Lung (tissue), 11 donors: ENCODE measurements at regions not wholly inside any gene's neighbourhood (a gene's known extent, or its start where the extent isn't known, plus 50 kb on each side); places are given as distances from the start of the nearest gene placed in this dataset.
A peak's percentile ranks its signal among the peaks of the same experiment; 100 is the strongest.

Experiments
- ATAC-seq: fragments of 200-7000 bp; cut with Tn5 transposase; one replicate; pipeline ENCODE4 v1.9.1; 2020; ENCODE audit warnings: moderate number of reproducible peaks; ENCODE audit not compliant: insufficient read depth, low FRiP score
- DNase-seq, 3 donors: peaks; one replicate each; pipeline ENCODE4 v3.0.0-alpha.2; 2013 to 2017
- H3K27ac ChIP-seq, 2 donors: one replicate each; pipeline ENCODE4 v1.5.1; 2013; ENCODE audit warnings: mild to moderate bottlenecking in 2 of 2, moderate library complexity in 2 of 2, control low read depth in 1 of 2, inconsistent platforms in 1 of 2, low read depth in 1 of 2, low read length in 1 of 2
- H3K27me3 ChIP-seq, 3 donors: one replicate each; pipeline ENCODE4 v1.5.1; 2013; ENCODE audit warnings: low read length in 2 of 3; ENCODE audit not compliant: control insufficient read depth in 3 of 3, insufficient read depth in 3 of 3
- H3K36me3 ChIP-seq, 4 donors: one replicate each; pipeline ENCODE4 v1.5.1; 2013; ENCODE audit warnings: low read length in 4 of 4, mild to moderate bottlenecking in 1 of 4, moderate library complexity in 1 of 4; ENCODE audit not compliant: control insufficient read depth in 4 of 4, insufficient read depth in 4 of 4
- H3K4me1 ChIP-seq, 5 donors: one replicate each; pipeline ENCODE4 v1.5.1; 2013; ENCODE audit warnings: low read length in 5 of 5, mild to moderate bottlenecking in 2 of 5, moderate library complexity in 1 of 5; ENCODE audit not compliant: control insufficient read depth in 5 of 5, insufficient read depth in 5 of 5
- H3K4me3 ChIP-seq: one replicate; pipeline ENCODE4 v1.5.1; 2013; ENCODE audit warnings: mild to moderate bottlenecking, control low read depth, moderate library complexity
- H3K9ac ChIP-seq, 2 donors: one replicate each; pipeline ENCODE4 v1.5.1; 2013; ENCODE audit warnings: low read length in 2 of 2, control low read depth in 1 of 2; ENCODE audit not compliant: insufficient read depth in 1 of 2
- H3K9me3 ChIP-seq, 4 donors: one replicate each; pipeline ENCODE4 v1.5.1; 2013; ENCODE audit warnings: low read length in 3 of 4, mild to moderate bottlenecking in 1 of 4, moderate library complexity in 1 of 4; ENCODE audit not compliant: control insufficient read depth in 4 of 4, insufficient read depth in 3 of 4
- whole genome bisulfite sequencing, 2 donors: extraction: QIAGEN DNeasy Blood & Tissue Kit; methylation state at CpG; one replicate each; pipeline ENCODE4 v1.1.7; 2013; 5-methylcytosine and 5-hydroxymethylcytosine counted together
- TF ChIP-seq, protein P1 (sequence below): IDR thresholded peaks from 2 replicates; pipeline ENCODE4 v1.5.1; 2012; ENCODE audit warnings: mild to moderate bottlenecking; ENCODE audit errors: control extremely low read depth, extremely low read depth
- donor health status: control.
- donor health status: control.
- donor health status: Bipolar disorder and iron deficiency.
- donor health status: healthy.
- donor health status: DM: yes; HTN: yes; CAD: no.

DNA sequence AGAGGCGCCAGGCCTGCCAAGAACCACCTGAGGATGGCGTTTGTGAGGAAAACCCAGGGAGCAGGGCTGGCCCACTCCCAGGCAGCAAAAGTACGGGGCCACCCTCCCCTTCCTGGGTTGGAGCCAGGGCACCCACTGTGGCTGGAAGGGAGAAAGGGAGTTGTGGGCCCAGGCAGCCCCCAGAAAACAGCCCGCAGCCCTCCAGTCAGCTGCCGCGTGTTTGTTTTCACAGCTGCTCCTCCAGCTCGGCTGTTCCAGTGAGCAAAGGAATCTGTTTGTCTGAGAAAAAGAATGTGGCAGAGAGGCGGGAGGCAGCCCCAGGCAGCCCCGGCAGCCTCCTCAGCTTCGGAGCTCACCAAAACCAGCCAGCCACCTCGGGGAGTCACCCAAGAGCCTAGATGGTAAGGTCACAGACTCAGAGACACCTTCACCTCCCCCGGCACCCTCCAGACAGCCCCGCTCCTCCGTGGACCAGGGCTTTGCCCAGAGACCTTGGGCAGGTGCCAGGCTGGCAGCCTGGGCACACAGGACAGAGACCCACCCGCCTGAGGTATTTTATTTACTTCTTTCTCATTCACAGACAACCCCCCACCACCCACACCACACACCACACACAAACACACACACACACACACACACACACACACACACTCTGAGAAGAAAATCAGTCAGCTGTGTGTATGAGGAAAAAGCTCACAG, 338.1 kb downstream of the BCOR start:
- TF ChIP-seq, protein P1, sequence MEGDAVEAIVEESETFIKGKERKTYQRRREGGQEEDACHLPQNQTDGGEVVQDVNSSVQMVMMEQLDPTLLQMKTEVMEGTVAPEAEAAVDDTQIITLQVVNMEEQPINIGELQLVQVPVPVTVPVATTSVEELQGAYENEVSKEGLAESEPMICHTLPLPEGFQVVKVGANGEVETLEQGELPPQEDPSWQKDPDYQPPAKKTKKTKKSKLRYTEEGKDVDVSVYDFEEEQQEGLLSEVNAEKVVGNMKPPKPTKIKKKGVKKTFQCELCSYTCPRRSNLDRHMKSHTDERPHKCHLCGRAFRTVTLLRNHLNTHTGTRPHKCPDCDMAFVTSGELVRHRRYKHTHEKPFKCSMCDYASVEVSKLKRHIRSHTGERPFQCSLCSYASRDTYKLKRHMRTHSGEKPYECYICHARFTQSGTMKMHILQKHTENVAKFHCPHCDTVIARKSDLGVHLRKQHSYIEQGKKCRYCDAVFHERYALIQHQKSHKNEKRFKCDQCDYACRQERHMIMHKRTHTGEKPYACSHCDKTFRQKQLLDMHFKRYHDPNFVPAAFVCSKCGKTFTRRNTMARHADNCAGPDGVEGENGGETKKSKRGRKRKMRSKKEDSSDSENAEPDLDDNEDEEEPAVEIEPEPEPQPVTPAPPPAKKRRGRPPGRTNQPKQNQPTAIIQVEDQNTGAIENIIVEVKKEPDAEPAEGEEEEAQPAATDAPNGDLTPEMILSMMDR: no peak
- Histone ChIP-seq H3K9me3 (peaks cover 0 to 3% (median 0%) of the 10 kb centered on the region in 4 donors), H3K4me1 (peaks cover 0 to 15% (median 2%) of the 10 kb centered on the region in 5 donors), H3K27me3 (peaks cover 0 to 5% (median 0%) of the 10 kb centered on the region in 3 donors), H3K27ac (peak overlapping the region in 1 of 2 donors; percentile 43), H3K36me3 (no peaks in the 10 kb centered on the region), H3K9ac (no peak overlapping the region), H3K4me3 (no peak overlapping the region)
- DNase-seq (peak; percentile 77 to 83 (median 78)), ATAC-seq (no peak)
- WGBS, 2 donors: 46 to 78% methylated on average over 9 to 15 of the region's 15 CpGs

DNA sequence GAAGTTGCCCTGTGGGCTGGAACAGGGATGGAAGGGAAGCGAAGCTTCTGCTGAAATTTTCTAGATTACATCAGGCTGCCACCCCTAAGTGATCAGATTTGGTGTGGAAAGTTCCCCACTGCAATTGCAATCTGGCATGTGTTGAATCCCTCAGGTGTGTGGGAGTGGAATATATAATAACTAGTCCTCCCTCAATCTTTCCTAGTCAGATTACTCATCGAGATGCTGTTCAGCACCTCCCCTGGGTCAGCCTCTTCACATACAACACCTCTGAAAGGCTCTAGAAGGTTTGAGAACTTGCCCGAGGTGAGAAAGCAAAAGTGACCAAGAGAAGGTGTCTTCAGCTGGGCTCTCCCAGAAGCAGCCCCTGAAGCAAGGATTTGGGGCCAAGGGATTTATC, 336.8 kb downstream of the BCOR start:
- H3K4me3 ChIP-seq: no peak overlapping the region
- DNase-seq (no peak), ATAC-seq (no peak)
- H3K27me3 ChIP-seq: peaks cover 0 to 5% (median 2%) of the 10 kb centered on the region in 3 donors
- TF ChIP-seq, protein P1: no peak
- H3K27ac ChIP-seq: no peak overlapping the region
- WGBS, 2 donors: 65 to 79% methylated on average over 3 of the region's 3 CpGs
- H3K9ac ChIP-seq: no peak overlapping the region
- H3K36me3 ChIP-seq: no peaks in the 10 kb centered on the region
- H3K9me3 ChIP-seq: peaks cover 0 to 3% (median 0%) of the 10 kb centered on the region in 4 donors
- H3K4me1 ChIP-seq: peaks cover 0 to 15% (median 2%) of the 10 kb centered on the region in 5 donors

DNA sequence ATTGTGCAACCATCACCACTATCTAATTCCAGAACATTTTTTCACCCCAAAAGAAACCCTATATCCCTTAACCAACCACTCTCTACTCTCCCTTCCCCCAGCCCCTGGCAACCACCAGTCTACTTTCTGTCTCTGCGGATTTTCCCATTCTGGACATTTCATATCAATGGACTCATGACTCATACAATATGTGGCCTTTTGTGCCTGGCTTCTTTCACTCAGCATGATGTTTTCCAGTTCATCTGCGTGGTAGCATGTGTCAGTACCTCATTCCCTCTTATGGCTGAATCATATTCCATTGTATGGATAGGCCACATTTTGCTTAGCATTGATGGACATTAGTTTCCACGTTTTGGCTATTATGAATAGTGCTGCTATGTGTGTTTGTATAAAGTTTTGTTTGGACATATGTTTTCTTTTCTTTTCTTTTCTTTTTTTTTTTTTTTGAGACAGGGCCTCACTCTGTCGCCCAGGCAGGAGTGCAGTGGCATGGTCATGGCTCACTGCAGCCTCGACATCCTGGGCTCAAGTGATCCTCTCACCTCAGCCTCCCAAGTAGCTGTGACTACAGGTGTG, 335.4 kb downstream of the BCOR start:
- DNase-seq: no peak
- H3K9me3 ChIP-seq: peaks cover 0 to 3% (median 0%) of the 10 kb centered on the region in 4 donors
- no peaks in the 10 kb centered on the region for H3K36me3 ChIP-seq
- no peak for ATAC-seq
- no peak overlapping the region for H3K27ac ChIP-seq
- H3K9ac ChIP-seq: no peak overlapping the region
- H3K27me3 ChIP-seq: peaks cover 0 to 5% (median 2%) of the 10 kb centered on the region in 3 donors
- peaks cover 0 to 18% (median 2%) of the 10 kb centered on the region in 5 donors for H3K4me1 ChIP-seq
- TF ChIP-seq, protein P1: no peak
- H3K4me3 ChIP-seq: no peak overlapping the region
- 82 to 96% methylated on average over 4 to 5 of the region's 5 CpGs for WGBS, 2 donors
